H1 (cell line): ENCODE measurements at regions not wholly inside any gene's neighbourhood (a gene's known extent, or its start where the extent isn't known, plus 50 kb on each side); places are given as distances from the start of the nearest gene placed in this dataset.

Experiments
- CTCF ChIA-PET: fragments of 300-600 bp; sonication (Branson Sonifier 250); formaldehyde crosslinking; loops from one replicate; lab custom pipeline; 2021; ENCODE audit not compliant: partially characterized antibody; lab: Charles Lee
- POLR2A ChIA-PET: fragments of 300-600 bp; sonication (Branson Sonifier 250); formaldehyde crosslinking; loops from one replicate; lab custom pipeline; 2021; ENCODE audit warnings: inconsistent platforms; ENCODE audit not compliant: partially characterized antibody; lab: Charles Lee
- DNase-seq, 2 experiments: peaks; one replicate each; pipeline versions ENCODE4 v3.0.0 to v3.0.0-alpha.2; 2010 to 2022; ENCODE audit warnings: low spot score in 2 of 2, low read depth in 1 of 2, mixed read lengths in 1 of 2
- FAIRE-seq: peaks from 2 replicates; lab custom pipeline; 2011; peaks lifted over from hg19 to GRCh38; lab: Jason Lieb, UNC
- H2AFZ ChIP-seq: 2 replicates; pipeline ENCODE4 v1.8.1; 2012; ENCODE audit warnings: low read length, inconsistent platforms
- H2AK5ac ChIP-seq: 2 replicates; pipeline ENCODE4 v1.6.1; 2013; ENCODE audit warnings: low read depth, low read length
- H2BK120ac ChIP-seq: replicated peaks from 2 replicates; pipeline ENCODE3; 2013; ENCODE audit warnings: low read depth, low read length, inconsistent platforms
- H2BK12ac ChIP-seq: 2 replicates; pipeline ENCODE4 v1.6.1; 2013; ENCODE audit warnings: low read depth, low read length
- H2BK15ac ChIP-seq: 2 replicates; pipeline ENCODE4 v1.6.1; 2013; ENCODE audit warnings: low read length
- H2BK20ac ChIP-seq: 2 replicates; pipeline ENCODE4 v1.6.1; 2013; ENCODE audit warnings: low read length
- H2BK5ac ChIP-seq: 2 replicates; pipeline ENCODE4 v1.6.1; 2013; ENCODE audit warnings: low read depth, low read length
- H3K14ac ChIP-seq: 2 replicates; pipeline ENCODE4 v1.6.1; 2013; ENCODE audit warnings: inconsistent platforms; ENCODE audit not compliant: insufficient read length
- H3K18ac ChIP-seq: 2 replicates; pipeline ENCODE4 v1.6.1; 2013; ENCODE audit warnings: low read length; ENCODE audit errors: extremely low read depth
- H3K23ac ChIP-seq: 2 replicates; pipeline ENCODE4 v1.6.1; 2013; ENCODE audit warnings: inconsistent platforms; ENCODE audit not compliant: insufficient read length
- H3K23me2 ChIP-seq: 2 replicates; pipeline ENCODE4 v1.6.1; 2013; ENCODE audit warnings: low read depth, low read length
- H3K27ac ChIP-seq: 2 replicates; pipeline ENCODE4 v1.6.1; 2011; ENCODE audit warnings: low read depth, low read length, inconsistent platforms
- H3K27me3 ChIP-seq, 4 experiments: replicated peaks in 1 of 4; 1 replicate in 1 of 4; 2 replicates in 3 of 4; pipeline versions ENCODE4 v1.6.1 to v1.8.1; 2011 to 2013; ENCODE audit warnings: low read length in 3 of 4, mild to moderate bottlenecking in 3 of 4, inconsistent platforms in 2 of 4, mixed read lengths in 2 of 4, moderate library complexity in 1 of 4; ENCODE audit not compliant: control insufficient read depth in 3 of 4, insufficient read depth in 3 of 4; ENCODE audit errors: extremely low read depth in 1 of 4
- H3K36me3 ChIP-seq, 4 experiments: 2 replicates each; pipeline versions ENCODE4 v1.6.1 to v1.8.1; 2011 to 2013; ENCODE audit warnings: mild to moderate bottlenecking in 4 of 4, low read length in 3 of 4, moderate library complexity in 2 of 4, control low read depth in 1 of 4, inconsistent platforms in 1 of 4; ENCODE audit not compliant: insufficient read depth in 4 of 4, control insufficient read depth in 2 of 4
- H3K4ac ChIP-seq: replicated peaks from 2 replicates; pipeline ENCODE3; 2013; ENCODE audit warnings: low read length, low read depth, mixed read lengths, inconsistent platforms; ENCODE audit not compliant: insufficient read length
- H3K4me1 ChIP-seq, 4 experiments: replicated peaks in 1 of 4; 1 replicate in 1 of 4; 2 replicates in 3 of 4; pipeline versions ENCODE4 v1.6.1 to v1.8.1; 2011 to 2013; ENCODE audit warnings: low read length in 3 of 4, inconsistent platforms in 2 of 4, mixed read lengths in 1 of 4; ENCODE audit not compliant: insufficient read depth in 4 of 4, control insufficient read depth in 3 of 4
- H3K4me2 ChIP-seq, 2 experiments: 2 replicates each; pipeline versions ENCODE4 v1.6.1 to v1.8.1; 2011 to 2013; ENCODE audit warnings: low read depth in 2 of 2, low read length in 2 of 2, control low read depth in 1 of 2, inconsistent platforms in 1 of 2, mild to moderate bottlenecking in 1 of 2; ENCODE audit not compliant: insufficient read depth in 1 of 2
- H3K4me3 ChIP-seq, 4 experiments: fragments of 200-600, 300-600 bp in 1 of 4; sonication (generic), shearing (Covaris generic), sonication (Bioruptor Twin) in 1 of 4; 2 replicates each; pipeline versions ENCODE4 v1.5.1 to v1.8.1; 2011 to 2016; ENCODE audit warnings: low read length in 4 of 4, low read depth in 3 of 4, control low read depth in 2 of 4, inconsistent platforms in 2 of 4, mild to moderate bottlenecking in 2 of 4, mixed read lengths in 1 of 4, moderate library complexity in 1 of 4; ENCODE audit not compliant: insufficient read depth in 2 of 4; ENCODE audit errors: extremely low read depth in 1 of 4
- H3K56ac ChIP-seq: replicated peaks from 2 replicates; pipeline ENCODE3; 2013; ENCODE audit warnings: low read depth, mild to moderate bottlenecking, mixed read lengths, low read length, inconsistent platforms; ENCODE audit not compliant: insufficient read length
- H3K79me1 ChIP-seq: 2 replicates; pipeline ENCODE4 v1.6.1; 2013; ENCODE audit warnings: low read depth, low read length, control low read depth
- H3K79me2 ChIP-seq, 2 experiments: 2 replicates each; pipeline versions ENCODE4 v1.6.1 to v1.8.1; 2012 to 2013; ENCODE audit warnings: low read length in 2 of 2, mild to moderate bottlenecking in 2 of 2, inconsistent platforms in 1 of 2; ENCODE audit not compliant: insufficient read depth in 2 of 2, control insufficient read depth in 1 of 2
- H3K9ac ChIP-seq, 4 experiments: replicated peaks in 1 of 4; 1 replicate in 1 of 4; 2 replicates in 3 of 4; pipeline versions ENCODE4 v1.6.1 to v1.8.1; 2011 to 2013; ENCODE audit warnings: low read depth in 3 of 4, low read length in 3 of 4, control low read depth in 2 of 4, mild to moderate bottlenecking in 2 of 4, moderate library complexity in 2 of 4, inconsistent platforms in 1 of 4; ENCODE audit errors: extremely low read depth in 1 of 4
- H3K9me3 ChIP-seq, 2 experiments: 2 replicates each; pipeline versions ENCODE4 v1.6.1 to v1.8.1; 2012 to 2013; ENCODE audit warnings: mild to moderate bottlenecking in 2 of 2, moderate library complexity in 2 of 2, control low read depth in 1 of 2, inconsistent platforms in 1 of 2, low read depth in 1 of 2, low read length in 1 of 2, mixed read lengths in 1 of 2; ENCODE audit not compliant: insufficient read depth in 2 of 2
- H4K20me1 ChIP-seq, 2 experiments: replicated peaks in 1 of 2; 2 replicates each; pipeline versions ENCODE3 to v1.8.1; 2011 to 2013; ENCODE audit warnings: inconsistent platforms in 2 of 2, low read length in 2 of 2, mild to moderate bottlenecking in 1 of 2; ENCODE audit not compliant: insufficient read depth in 2 of 2, control insufficient read depth in 1 of 2
- H4K5ac ChIP-seq: 2 replicates; pipeline ENCODE4 v1.6.1; 2013; ENCODE audit warnings: low read length, low read depth, mixed read lengths, inconsistent platforms; ENCODE audit not compliant: insufficient read length
- H4K8ac ChIP-seq: 2 replicates; pipeline ENCODE4 v1.8.0; 2013; ENCODE audit warnings: mild to moderate bottlenecking, moderate library complexity, low read length, inconsistent platforms; ENCODE audit not compliant: insufficient read depth; ENCODE audit errors: extremely low read depth
- H4K91ac ChIP-seq: replicated peaks from 2 replicates; pipeline ENCODE3; 2013; ENCODE audit warnings: low read length, mixed read lengths, inconsistent platforms; ENCODE audit not compliant: insufficient read length
- WGBS, 2 experiments: shearing (Covaris generic) in 1 of 2; methylation state at CpG; one replicate each; pipeline versions ENCODE4 v1.1.6 to v1.1.7; 2013 to 2015; ENCODE audit warnings: low lambda C conversion rate in 2 of 2, mixed read lengths in 2 of 2, inconsistent platforms in 1 of 2, low coverage in 1 of 2, missing lambda C conversion rate in 1 of 2; ENCODE audit not compliant: insufficient replicate concordance in 2 of 2, insufficient coverage in 1 of 2, insufficient read length in 1 of 2; ENCODE audit errors: extremely low coverage in 1 of 2, missing lambda C conversion rate in 1 of 2; 5-methylcytosine and 5-hydroxymethylcytosine counted together

DNA sequence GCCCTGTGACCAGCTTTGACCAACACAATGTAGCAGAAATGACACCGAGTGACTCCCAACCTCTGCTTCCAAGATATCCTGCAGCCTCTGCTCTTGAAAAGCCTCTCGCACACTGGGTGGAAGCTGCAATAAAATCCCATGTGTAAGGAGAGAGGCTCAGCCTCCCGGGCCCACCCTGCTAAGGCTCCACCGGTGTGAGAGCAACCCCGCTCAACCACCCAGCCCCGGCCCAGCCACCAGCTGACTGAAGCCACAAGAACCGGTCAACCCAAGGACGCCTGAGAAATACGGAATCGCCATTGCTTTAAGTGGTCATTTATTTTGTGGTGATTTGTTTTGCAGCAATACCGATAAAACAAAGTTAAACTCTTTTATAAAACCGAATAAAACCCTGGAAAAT lies 452.8 kb upstream of the SMIM21 start:
- Histone ChIP-seq H4K91ac (no peak overlapping the region), H3K56ac (no peak overlapping the region), H3K79me2 (no peaks in the 10 kb centered on the region), H3K36me3 (no peaks in the 10 kb centered on the region; a peak in 1 of 8 replicates), H3K18ac (no peak overlapping the region), H4K20me1 (no peaks in the 10 kb centered on the region), H3K23me2 (no peaks in the 10 kb centered on the region), H3K4me2 (no peak overlapping the region), H4K5ac (no peak overlapping the region), H3K4me1 (no peaks in the 10 kb centered on the region), H3K23ac (no peak overlapping the region), H3K27ac (no peak overlapping the region), H4K8ac (no peak overlapping the region), H3K4me3 (no peak overlapping the region), H3K27me3 (no peaks in the 10 kb centered on the region), H3K9ac (no peak overlapping the region), H2BK20ac (no peak overlapping the region), H2BK5ac (no peak overlapping the region), H2AK5ac (no peak overlapping the region), H3K9me3 (peaks cover 0 to 3% of the 10 kb centered on the region in 2 experiments; a peak in 1 of 4 replicates), H3K14ac (no peak overlapping the region), H2BK12ac (no peak overlapping the region), H2BK15ac (no peak overlapping the region), H2AFZ (no peak overlapping the region), H3K79me1 (no peaks in the 10 kb centered on the region), H2BK120ac (no peak overlapping the region), H3K4ac (no peak overlapping the region)
- CTCF ChIA-PET: interaction anchor here (0.9 to 1.8 kb wide), 3 partner anchors 26 to 246 kb away, joined by 3 to 4 read pairs (median 4); no protein-coding TSS in a partner anchor
- 95% methylated on average over 12 of the region's 12 CpGs; no CpG with 5 or more reads in 1 of the 2 experiments for WGBS, 2 experiments
- POLR2A ChIA-PET: no interaction called here
- no peak for DNase-seq
- no peak for FAIRE-seq
